VCaP (cell line): ENCODE measurements at regions not wholly inside any gene's neighbourhood (a gene's known extent, or its start where the extent isn't known, plus 50 kb on each side); places are given as distances from the start of the nearest gene placed in this dataset.

ENCODE experiments used
- H3K27ac ChIP-seq: fragments of 450-650 bp; 2 replicates; pipeline ENCODE4 v1.5.1; 2017
- TF ChIP-seq, protein P1 (sequence below): fragments of 450-650 bp; conservative IDR thresholded peaks from 2 replicates; pipeline ENCODE4 v1.5.1; 2017; ENCODE audit warnings: mild to moderate bottlenecking, moderate library complexity

DNA sequence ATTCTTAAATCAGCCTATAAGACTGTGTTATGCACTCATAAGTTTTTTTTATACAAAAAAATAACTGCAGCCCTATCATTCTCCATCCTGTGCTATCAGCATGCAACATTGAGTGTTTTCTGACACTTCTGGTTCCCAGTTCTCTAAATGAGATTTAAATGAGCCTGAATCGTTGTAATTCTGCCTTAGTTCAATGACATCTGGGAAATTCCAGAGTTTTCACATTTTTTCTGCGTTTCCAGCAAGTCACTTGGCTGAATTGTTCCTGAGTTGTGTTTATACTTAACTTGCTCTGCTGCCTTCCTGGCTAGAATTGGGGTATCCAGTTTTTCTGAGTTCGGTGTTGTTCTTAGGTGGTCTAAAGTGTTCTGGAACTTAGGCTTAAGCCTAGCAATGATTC is 636.1 kb upstream of the FZD8 start:
- TF ChIP-seq, protein P1, sequence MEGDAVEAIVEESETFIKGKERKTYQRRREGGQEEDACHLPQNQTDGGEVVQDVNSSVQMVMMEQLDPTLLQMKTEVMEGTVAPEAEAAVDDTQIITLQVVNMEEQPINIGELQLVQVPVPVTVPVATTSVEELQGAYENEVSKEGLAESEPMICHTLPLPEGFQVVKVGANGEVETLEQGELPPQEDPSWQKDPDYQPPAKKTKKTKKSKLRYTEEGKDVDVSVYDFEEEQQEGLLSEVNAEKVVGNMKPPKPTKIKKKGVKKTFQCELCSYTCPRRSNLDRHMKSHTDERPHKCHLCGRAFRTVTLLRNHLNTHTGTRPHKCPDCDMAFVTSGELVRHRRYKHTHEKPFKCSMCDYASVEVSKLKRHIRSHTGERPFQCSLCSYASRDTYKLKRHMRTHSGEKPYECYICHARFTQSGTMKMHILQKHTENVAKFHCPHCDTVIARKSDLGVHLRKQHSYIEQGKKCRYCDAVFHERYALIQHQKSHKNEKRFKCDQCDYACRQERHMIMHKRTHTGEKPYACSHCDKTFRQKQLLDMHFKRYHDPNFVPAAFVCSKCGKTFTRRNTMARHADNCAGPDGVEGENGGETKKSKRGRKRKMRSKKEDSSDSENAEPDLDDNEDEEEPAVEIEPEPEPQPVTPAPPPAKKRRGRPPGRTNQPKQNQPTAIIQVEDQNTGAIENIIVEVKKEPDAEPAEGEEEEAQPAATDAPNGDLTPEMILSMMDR = no peak
- no peak overlapping the region for H3K27ac ChIP-seq

DNA sequence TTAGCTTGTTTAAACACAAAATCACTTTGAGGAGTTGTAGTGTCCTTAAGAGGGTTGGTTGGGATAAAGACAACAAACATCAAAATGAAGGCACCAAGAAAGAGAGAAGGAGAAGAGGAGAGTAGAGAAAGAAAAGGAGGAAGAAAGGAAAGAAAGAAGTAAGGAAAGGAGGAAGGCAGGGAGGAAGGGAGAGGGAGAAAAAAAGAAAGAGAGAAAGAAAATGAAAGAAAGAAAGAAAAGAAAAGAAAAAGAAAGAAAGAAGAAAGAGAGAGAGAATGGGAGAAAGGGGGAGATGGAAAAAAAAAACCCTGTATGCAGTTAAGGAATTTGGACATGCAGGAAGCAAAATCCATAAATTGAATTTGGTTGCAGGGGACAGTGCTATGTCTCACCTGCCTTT is 635.4 kb upstream of the FZD8 start:
- TF ChIP-seq, protein P1 = no peak
- H3K27ac ChIP-seq = no peak overlapping the region

- H3K27ac ChIP-seq = no peak overlapping the region
- TF ChIP-seq, protein P1 = no peak
Measured at GRCh38 chr10:36271627-36272340, 629.7 kb upstream of the FZD8 start.

DNA sequence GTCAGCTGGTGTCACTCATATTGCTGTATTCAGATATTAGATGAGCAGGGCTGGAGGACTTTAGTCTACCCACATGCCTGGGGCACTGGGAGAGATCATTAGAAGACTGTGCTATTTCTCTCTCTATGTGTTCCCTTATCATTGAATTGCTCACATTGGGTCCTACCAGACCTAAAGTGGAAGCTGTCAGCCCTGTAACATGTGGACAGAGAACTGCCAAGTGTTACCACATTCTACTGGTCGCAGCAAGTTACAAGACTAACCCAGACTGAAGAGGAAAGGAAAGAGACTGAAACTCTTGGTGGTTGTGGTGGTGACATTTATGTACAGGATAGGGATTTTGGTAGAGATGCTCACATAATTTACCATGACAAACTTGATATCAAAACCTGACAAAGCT is 627.1 kb upstream of the FZD8 start:
- H3K27ac ChIP-seq = no peak overlapping the region
- TF ChIP-seq, protein P1 = no peak

GRCh38 chr10:36266923-36267322 is 624.8 kb upstream of the FZD8 start:
- H3K27ac ChIP-seq = no peak overlapping the region
- TF ChIP-seq, protein P1 = no peak

GRCh38 chr10:36265741-36266140 is 623.6 kb upstream of the FZD8 start:
- TF ChIP-seq, protein P1 = no peak
- no peak overlapping the region for H3K27ac ChIP-seq

GRCh38 chr10:36263871-36264270 is 621.8 kb upstream of the FZD8 start:
- TF ChIP-seq, protein P1 = no peak

More at GRCh38 chr10:36263871-36264270, 621.8 kb upstream of the FZD8 start:
- no peak overlapping the region for H3K27ac ChIP-seq
